Fibroblast of skin of right biceps (primary cell): ENCODE measurements at regions not wholly inside any gene's neighbourhood (a gene's known extent, or its start where the extent isn't known, plus 50 kb on each side); places are given as distances from the start of the nearest gene placed in this dataset.
"Not testable (repeated sequence)": the region's sequence is repeated elsewhere in the genome, so short reads cannot be mapped to it uniquely, and the experiment has no call there.

Experiments
- DNase-seq: peaks from one replicate; pipeline ENCODE4 v3.0.0-alpha.2; 2013

DNA sequence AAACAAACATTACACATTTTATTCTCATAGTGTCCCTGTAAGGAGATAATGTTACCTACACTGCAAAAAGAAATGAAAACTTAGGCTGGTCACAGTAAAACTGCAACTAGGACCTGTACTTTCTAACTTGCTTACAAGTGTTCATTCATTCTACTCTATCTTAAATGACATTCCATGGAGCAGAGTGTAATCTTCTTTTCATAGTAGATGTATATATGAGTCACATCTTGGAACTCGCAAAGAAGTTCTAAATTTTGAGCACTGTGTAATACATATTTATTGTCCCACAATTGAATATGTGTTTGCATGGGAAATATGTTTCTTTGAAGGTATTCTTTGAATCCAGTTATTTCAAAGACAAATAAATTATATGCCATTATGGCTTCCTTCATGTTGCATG lies 1258.5 kb upstream of the ADGRL2 start:
- peak; percentile 52 for DNase-seq

DNA sequence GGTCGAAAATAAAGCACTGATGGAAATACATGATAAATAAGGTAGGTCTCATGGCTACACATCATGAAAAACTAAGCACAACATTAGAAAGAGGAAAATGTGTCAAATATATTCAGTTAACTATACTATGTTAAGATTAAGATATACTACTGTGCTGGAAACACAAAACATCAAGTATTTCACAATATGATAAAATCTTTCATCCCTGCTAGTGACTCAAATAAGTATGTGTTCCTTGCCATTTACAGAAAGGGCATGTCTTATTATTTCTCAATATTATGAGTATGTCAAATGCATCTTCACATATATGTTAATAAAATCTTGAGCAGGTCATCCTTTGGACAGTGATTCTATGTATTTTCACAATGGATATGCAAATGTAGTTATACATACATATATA lies 1260.1 kb upstream of the ADGRL2 start:
- no peak for DNase-seq

DNA sequence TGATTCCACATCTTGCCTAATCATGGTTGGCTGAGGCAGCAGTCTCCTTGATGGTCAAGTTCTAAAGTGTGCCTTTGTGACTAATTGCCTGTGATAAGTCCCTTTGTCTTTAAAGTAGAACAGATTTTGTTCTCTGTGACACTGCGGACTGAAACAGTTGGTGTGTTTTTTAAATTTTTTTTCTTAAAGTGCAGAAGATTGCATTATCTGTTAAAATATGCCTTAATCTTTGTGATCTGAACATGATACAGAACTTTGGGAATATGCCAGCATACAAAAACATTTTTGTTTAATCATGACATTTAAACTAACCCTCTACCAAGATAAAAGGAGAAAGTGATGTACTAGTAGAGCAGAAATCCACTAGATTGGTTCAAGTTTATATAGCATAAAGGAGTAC lies 1260.6 kb upstream of the ADGRL2 start:
- DNase-seq, result no peak

DNA sequence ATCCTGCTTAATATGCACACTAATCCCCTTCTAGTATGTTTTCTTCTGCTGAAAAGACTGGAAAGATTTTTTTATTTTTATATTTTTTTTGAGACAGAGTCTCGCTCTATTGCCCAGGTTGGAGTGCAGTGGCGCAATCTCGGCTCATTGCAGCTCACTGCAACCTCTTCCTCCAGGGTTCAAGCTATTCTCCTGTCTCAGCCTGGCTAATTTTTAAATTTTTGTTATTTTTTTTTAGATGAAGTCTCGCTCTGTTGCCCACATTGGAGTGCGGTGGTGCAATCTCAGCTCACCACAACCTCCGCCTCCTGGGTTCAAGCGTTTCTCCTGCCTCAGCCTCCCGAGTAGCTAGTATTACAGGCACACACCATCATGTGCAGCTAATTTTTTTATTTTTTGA lies 1261.4 kb upstream of the ADGRL2 start:
- not testable (repeated sequence) for DNase-seq

DNA sequence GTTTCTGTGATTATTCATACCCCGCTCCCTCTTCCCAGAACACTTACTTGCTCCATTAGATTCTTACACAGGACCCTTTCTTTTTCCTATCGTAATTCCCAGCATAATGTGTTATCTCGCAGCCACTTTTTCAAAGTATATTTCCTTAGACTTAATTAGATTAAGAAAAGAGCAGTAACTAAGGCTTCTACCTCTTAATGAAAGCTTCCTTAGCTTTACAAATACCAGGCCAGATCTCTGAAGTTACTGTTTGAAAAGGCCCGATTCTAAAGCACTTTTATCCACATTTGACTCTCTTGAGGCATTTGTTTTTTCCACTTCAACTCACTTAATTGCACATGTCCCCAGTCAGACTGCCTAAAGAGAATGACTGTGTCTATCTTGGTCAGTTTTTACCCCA lies 1264.3 kb upstream of the ADGRL2 start:
- no peak for DNase-seq

DNA sequence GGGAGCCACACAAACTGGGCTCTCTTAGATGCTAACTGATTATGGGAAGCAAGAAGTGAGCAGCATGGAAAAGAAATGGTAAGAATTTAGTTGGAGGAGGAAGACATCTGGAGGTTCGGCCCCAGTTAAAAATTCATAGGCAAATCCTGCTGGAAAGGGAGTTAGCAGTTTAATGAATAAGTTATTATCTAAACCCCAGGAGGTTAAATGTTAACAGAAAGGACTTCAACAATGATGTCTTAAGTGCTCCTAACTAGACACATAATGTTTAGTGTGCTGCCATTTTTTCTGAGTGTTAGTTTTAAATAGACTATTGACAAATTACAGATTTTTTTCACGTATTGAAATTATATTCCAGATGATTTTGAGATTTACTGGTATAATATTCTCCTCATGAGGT lies 1265.3 kb upstream of the ADGRL2 start:
- no peak for DNase-seq

DNA sequence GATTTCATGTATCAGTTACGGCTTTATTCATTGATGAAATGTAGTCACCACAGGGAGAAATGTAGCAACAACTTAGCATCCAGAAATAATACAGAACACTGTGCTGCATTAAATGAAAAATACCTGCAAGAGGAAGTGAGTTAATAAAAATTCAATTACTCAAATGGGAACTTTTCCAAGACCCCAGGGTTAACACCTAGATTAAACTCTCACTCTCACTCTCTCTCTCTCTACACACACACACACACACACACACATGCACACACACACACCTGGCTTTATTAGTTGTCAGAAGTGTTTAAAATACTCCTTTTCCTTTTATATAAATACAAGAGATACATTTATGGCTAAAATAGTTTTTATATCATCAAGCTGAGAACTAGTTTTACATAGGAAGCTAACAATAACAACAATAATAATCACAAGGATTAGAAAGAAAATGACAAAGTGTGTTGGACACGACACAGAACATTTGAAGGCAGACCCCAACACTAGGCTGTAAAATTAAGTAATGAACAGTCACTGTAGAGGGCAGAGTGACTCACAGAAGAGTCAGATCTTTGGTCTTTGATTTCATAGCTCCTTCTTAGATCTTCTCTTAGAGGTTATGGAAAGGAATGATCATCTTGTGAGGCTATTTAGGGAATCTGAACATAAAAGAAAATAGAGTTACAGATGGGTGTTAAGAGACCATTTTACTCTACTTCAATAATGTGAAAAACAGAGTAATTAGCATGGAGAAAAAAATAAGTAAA lies 1266.0 kb upstream of the ADGRL2 start:
- peak; percentile 46 for DNase-seq

DNA sequence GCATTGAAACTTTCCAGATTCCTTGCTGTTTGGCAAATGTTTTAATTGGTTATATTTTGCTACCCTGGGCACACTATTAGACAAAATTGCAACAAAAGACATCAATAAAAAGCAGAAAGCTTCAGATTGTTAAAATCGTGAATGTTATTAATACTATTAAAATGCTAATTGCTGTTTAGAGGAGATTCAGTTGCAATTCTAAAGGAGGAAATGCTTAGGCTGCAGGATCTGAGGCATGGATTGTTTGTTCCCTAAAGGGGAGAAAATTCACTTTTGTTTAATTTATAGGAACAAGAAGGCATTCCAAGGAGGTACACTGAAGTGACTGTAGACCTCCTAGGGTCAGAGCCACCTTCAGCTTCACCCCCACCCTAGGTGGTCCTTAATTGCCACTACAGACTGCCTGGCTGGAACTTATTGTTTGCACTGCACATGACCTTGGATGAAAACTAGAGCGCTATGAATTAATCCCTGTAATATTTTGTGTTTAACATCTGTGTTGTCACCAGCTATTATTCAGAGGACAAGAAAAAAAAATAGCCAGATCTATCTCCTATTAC lies 1266.9 kb upstream of the ADGRL2 start:
- no peak for DNase-seq

DNA sequence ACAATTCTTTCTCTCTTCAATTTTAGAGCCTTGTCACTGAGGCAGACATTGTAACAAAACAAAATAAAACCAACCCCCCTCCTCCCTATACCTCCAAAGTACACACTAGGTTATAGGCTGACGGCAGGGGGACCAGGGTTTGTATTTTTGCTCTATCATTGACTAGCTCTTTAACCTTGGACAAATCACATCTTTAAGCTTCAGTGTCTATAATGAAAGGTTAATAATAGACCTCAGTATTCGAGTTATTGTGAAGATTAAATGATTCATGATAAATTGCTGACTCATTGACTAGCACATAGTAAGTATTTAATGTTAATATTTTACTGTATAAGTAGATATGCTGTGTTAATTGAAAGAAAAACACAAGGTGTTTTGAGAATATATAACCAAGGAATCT lies 1267.6 kb upstream of the ADGRL2 start:
- DNase-seq, result no peak

DNA sequence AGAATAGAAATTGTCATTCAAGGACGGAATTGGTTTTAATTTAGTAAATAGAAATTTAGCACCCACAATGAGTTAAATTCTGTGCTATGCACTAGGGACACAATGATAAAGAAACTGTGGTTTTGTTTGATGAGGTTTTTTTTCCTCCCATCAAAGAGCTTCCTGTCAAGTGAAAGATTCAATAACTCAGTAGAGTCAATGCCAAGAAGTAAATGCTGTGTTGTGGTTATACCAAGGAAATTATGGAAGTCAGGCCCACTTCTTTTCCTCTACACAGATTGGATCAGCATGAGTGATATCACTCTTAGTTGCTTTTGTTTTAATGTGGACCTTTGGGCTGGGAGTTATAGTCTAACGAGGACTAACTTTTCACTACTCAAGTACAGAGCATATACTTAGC lies 1269.6 kb upstream of the ADGRL2 start:
- DNase-seq, result peak; percentile 8

DNA sequence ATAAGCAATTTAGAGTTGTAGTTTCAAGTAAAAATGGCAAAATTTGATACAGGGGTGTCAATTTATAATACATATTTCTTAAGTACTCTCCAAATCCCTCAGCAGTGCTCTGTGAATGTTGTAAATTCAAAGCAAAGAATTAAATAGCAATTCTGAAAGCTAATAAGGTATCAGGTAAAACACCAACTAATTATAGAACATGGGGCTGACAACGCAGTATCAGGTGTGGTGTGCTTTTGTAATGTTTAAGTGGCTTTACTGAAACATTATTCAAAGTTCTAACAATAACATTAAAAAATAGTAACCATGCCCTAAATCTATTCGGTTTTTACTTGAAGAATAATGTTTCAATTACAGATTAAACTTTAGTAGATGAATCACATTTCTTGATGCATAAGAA lies 1271.2 kb upstream of the ADGRL2 start:
- no peak for DNase-seq

DNA sequence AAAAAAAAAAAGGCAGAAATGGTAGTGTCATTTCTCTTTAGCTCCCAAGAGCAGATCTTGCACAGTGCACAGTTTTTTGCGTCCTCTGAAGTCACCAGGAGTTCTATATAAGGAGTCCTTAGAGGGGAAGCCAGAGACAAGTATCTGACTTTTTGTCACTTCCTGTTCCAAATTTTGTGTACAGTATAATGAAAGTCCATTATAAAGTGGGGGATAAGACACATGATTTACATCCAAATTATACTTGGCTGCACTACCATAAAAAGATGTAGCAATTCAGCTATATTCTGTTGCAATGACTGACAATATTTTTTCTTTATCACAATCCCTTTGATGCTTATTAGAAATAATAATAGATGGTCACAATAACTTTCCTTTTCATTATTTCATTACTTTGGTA lies 1276.9 kb upstream of the ADGRL2 start:
- DNase-seq, result no peak

DNA sequence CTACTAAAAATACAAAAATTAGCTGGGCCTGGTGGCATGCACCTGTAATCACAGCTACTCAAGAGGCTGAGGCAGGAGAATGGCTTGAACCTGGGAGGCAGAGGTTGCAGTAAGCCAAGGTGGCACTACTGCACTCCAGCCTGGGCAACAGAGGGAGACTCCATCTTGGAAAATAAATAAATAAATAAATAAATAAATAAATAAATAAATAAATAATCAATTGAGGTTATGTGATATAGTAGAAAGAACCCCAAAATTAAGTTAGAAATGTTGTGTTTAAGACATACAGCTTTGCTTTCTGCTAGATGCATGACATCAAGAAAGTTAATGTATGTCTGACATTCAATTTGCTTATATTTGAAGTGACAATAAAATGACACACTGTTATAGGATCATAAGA lies 1277.7 kb upstream of the ADGRL2 start:
- not testable (repeated sequence) for DNase-seq

DNA sequence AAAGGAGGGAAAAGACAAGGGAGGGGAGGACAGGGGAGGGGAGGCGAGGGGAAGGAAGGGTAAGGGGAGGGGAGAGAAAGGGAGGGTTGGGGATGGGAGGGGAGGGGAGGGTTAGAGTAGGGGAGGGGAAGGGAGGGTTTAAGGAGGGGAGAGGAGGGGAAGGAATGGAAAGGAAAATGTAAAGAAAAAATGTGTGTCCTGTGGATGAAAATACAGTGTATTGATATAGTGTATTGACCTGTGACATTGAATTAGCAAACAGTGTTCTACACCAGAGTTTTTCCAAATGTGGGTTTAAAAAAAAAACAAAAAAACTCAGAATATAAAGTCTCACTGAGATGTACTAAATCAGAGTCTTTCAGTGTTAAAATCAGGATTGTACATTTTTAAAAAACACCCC lies 1279.8 kb upstream of the ADGRL2 start:
- DNase-seq, result no peak

DNA sequence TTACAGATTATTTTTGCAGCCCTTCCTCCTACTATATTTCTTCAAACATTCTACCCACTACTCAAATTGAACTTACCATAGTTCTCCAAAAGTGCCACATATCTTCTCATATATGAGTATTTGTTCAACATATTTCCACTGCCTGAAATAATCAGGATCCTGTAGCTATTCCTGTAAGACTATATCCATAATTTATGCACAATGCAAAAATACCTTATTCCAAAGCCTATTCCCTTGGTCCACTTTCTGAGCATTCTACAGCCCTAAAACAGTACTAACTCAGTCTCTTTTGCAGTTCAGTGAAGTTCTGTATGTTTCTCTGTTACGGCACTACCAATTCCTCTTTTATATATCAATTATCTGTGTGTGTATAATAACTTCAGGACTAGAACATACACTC lies 1283.7 kb upstream of the ADGRL2 start:
- DNase-seq, result no peak

DNA sequence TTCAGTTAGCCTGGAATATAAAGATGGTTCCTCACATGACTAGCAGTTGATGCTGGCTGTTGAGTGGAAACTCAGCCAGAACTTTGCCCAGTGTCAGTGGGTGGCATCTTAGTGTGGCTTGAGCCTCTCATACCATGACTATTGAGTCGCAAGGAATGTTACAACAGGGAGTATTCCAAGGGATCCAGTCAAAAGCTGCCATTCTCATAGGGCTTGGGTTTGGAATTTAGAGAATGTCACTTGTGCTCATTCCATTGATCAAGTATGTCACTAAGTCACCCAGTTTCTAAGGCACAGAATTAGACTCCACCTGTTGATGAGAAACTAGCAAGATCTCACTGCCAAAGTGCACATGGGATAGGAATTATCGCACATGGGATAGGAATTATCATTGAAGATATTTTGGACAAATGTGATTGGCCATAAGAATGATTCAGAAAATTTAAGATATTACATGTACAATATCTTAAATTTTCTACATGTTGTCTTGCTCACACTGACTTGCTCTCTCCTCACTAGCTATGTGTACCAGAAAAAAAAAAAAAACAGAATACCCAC lies 1290.7 kb upstream of the ADGRL2 start:
- DNase-seq, result no peak

DNA sequence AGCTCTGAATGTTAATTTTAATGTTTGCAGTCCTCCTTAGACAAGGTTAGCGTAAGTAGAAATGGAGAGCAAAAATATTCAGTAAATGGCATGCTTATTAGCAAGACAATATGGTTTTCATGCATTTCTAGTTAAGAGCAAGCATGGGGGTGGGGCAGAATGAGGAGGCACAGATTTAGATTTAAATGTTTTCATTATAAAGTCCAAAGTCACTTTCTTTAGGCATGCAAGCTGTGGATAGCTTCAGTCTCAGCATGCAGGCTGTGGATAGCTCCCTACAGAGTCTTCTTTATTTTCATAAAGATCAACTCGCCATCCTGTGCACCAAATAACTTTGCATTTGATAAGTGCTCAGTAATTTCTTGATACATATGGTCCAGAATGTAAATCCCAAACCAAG lies 1294.5 kb upstream of the ADGRL2 start:
- no peak for DNase-seq

DNA sequence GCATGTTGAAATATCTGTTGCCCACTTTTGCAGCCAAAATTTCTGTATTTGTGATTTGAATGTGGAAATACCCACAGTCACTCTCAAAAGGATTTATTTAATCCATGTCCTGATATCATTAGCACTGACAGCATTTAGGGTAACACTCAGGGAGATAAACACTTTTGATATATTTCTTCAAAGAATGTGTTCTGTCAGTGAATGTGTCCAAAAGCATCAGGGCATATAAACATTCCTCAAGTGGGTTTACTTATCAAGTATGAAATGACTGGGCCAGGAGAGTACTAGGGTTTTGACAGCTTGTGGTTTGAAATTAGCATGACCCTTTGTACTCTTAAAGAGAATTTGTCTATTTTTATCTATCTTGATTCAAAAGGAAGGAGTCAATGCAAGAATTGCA lies 1302.1 kb upstream of the ADGRL2 start:
- DNase-seq, result no peak

DNA sequence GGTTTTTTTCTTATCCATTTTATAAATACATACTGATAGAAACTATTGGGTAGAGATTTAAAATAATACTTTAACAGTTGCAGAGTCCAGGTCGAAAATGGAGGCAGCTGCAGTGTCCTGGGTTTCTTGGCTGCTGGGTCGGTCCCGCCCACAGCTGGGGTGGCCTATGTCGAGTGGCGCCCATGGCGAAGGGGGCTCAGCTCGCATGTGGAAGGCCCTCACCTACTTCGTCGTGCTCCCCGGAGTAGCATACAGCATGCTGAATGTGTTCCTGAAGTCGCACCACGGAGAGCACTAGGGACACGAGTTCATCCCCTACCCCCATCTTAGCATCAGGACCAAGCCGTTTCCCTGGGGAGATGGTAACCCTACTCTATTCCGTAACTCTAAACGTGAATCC lies 1304.9 kb upstream of the ADGRL2 start:
- DNase-seq, result no peak

DNA sequence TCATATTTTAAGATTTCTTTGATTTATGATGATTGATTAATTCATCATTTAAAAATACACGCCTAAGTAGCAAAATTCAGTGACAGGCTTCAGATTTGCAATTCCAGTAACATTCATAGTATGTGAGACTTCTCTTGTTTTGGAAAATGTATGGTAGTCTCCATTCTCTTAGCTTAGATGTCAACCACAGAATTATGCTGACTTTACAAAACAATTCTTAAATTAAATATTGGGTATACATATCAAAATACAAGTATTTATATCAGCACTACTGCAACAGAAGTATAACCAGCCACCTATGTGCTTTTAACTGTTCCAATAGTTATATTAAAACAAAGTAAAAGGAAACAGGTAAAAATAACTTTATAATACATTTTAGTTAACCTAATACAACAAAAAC lies 1328.6 kb upstream of the ADGRL2 start:
- no peak for DNase-seq

DNA sequence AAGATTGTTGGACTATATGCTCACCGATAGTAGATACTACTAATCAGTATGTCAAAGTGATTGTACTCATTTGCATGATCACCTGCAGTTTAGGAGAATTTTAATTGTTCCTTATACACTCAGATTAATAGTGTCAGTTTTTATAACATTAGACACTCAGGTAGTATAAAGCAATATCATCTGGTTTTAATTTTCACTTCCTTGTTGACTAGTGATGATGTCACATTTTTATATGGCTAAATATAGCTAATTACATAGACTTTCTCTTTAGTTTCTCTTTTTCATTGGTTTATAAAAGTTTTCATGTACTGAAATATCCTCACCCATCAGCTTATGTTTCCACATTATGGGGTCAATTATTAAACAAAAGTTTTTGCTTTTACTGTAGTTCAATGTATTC lies 1332.4 kb upstream of the ADGRL2 start:
- no peak for DNase-seq

DNA sequence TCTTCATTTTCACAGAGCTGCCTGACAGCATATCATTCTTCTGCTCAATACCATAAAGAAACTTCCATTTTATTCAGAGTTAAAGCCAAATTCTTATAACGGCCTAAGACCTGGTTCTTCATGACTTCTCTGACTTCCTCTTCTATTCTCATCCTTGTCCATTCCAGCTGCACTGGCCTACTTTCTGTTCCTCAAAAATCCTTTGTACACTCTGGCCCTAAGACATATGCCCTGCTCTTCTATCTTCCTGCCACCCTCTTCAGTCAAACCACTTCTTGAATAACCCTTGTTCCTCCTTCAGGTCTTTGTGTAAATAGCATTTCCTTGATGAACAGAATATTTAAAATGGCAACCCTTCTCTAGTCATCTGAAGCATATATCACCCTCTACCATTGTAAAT lies 1338.7 kb upstream of the ADGRL2 start:
- DNase-seq, result no peak

DNA sequence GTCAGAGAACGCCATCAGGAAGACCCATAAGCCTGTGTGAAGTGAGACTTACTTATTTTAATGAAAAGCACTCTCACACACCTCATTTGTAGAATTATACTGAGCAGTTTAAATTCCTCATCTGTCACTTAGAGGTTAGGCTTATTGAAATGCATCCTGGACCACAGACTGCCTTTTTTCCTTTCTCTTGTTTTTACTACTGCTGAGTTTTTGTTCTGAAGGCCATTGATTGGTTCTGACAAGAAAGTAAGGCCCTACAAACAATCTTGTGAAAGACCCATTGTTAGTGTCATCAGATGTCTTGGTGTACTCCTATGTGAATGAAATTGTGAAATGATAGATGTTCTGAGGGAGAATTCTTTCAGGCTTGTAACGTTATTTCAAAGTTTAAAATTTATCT lies 1343.3 kb upstream of the ADGRL2 start:
- no peak for DNase-seq

DNA sequence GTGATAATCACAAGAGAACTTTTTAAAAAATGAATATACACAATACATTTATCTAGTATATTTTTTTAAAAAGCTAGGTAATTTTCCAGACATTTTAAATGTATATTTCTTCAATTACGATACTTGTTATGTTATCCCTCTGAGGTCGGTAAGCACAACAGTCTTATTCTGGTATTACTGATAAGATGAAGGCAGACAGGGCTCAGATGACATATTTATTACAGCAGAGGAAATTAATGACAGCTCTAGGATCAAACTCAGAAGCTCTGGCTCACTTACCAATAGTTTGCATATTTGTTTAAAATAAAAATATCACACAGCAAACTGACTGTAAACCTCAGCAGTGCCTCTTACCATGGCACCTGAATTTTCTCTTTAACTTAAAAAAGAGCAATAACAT lies 1347.0 kb upstream of the ADGRL2 start:
- DNase-seq, result no peak

DNA sequence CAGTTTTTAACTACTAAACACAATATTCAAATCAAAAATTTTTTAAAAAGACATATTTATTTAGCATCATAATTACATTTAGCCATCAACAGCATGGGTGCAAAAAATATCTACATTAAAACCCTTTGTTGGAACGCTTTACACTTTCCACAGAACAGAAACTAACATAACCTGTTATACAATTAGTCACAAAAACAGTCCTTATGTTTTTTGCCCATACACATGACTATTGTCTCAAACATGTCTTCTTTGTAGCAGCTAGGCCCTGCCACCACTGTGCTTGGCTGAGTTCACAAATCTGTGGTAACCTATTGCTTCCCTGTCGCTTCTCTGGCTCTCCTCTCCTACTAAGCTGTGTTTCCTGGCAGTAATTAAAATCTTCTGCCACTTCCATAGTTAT lies 1350.0 kb upstream of the ADGRL2 start:
- DNase-seq, result no peak
